ENCODE measurements at regions not wholly inside any gene's neighbourhood (a gene's known extent, or its start where the extent isn't known, plus 50 kb on each side); places are given as distances from the start of the nearest gene placed in this dataset.

DNA sequence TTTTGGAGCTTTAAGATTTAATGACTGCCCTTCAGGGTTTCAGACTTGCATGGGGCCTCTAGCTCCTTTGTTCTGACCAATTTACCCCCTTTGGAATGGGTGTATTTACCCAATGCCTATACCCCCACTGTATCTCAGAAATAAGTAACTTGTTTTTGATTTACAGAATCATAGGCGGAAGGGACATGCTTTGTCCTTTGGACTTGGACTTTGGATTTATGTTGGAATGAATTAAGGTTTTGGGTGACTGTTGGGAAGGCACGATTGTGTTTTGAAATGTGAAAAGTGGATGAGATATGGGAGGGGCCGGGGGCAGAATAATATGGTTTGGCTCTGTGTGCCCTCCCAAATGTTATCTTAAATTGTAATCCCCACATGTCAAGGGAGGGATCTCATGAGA is 1824.7 kb downstream of the PCDH7 start:
- Histone ChIP-seq H3K27me3 (ENCODE audit: control insufficient read depth, insufficient read depth, low read length) (no peaks in the 10 kb centered on the region), H3K4me3 (ENCODE audit: low read depth, low read length) (no peak overlapping the region), H3K4me1 (ENCODE audit: control insufficient read depth, insufficient read depth, low read length) (no peaks in the 10 kb centered on the region), H3K36me3 (ENCODE audit: control insufficient read depth, insufficient read depth, low read length) (no peaks in the 10 kb centered on the region), H3K9me3 (ENCODE audit: control insufficient read depth, insufficient read depth, low read length) (no peaks in the 10 kb centered on the region), H3K9ac (ENCODE audit: low read depth, low read length) (no peak overlapping the region)

DNA sequence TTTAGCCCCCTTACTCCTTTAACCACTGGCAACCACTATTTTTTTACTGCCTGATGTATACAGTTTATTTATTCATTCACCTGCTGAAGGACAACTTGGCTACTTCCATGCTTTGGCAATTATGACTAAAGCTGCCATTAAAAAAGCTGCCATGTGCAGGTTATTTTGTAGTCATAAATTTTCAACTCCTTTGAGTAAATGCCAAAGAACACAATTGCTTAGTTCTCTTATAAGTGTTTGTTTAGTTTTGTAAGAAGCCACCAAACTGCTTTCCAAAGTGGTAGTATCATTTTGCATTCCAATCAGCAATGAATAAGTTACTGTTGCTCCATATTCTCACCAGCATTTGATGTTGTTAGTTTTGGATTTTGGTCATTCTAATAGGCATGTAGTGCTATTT is 1831.8 kb downstream of the PCDH7 start:
- no peaks in the 10 kb centered on the region for H3K27me3 ChIP-seq (ENCODE audit: control insufficient read depth, insufficient read depth, low read length)
- H3K9me3 ChIP-seq (ENCODE audit: control insufficient read depth, insufficient read depth, low read length), result no peaks in the 10 kb centered on the region
- H3K4me1 ChIP-seq (ENCODE audit: control insufficient read depth, insufficient read depth, low read length), result no peaks in the 10 kb centered on the region
- no peaks in the 10 kb centered on the region for H3K36me3 ChIP-seq (ENCODE audit: control insufficient read depth, insufficient read depth, low read length)
- no peak overlapping the region for H3K9ac ChIP-seq (ENCODE audit: low read depth, low read length)
- H3K4me3 ChIP-seq (ENCODE audit: low read depth, low read length), result no peak overlapping the region

DNA sequence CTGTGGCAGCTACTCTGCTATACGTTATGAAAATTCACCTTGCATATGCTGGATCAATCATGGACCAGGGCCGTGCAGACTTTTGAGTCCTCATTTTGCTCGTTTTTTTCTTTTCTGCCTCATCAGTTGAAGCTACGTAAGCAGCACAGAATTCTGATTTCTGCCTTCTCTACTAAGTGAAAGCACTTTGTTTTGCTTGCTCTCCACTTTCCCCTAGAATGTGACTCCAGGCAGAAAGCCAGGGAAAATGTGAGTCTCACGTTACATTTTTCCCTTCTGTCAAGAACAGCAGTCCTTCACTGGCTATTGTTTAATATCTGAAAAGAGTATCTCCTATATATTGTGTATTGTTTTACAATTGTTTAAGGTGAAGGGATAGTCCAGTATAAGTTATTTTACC is 1840.1 kb downstream of the PCDH7 start:
- Histone ChIP-seq H3K4me3 (ENCODE audit: low read depth, low read length) (no peak overlapping the region), H3K4me1 (ENCODE audit: control insufficient read depth, insufficient read depth, low read length) (no peaks in the 10 kb centered on the region), H3K9me3 (ENCODE audit: control insufficient read depth, insufficient read depth, low read length) (no peaks in the 10 kb centered on the region), H3K27me3 (ENCODE audit: control insufficient read depth, insufficient read depth, low read length) (no peaks in the 10 kb centered on the region), H3K9ac (ENCODE audit: low read depth, low read length) (no peak overlapping the region), H3K36me3 (ENCODE audit: control insufficient read depth, insufficient read depth, low read length) (no peaks in the 10 kb centered on the region)

DNA sequence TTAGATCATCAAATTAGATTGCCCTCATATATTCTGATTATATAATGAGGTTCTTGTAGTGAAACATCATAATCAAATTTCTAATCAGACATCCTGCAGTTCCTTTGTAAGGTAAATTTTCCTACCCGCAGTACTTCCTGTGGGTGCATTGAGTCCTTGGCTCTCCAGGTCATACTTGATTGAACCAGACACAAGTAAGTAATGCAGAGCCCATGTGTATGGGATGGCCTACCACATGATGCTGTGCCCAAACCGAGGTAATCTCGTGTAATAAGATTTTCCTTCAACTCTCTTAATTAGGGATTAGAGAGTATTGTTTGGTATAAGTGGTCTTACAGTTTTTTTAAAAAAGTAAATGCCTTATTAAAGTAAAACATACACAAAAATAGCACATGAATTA is 1841.8 kb downstream of the PCDH7 start:
- no peaks in the 10 kb centered on the region for H3K9me3 ChIP-seq (ENCODE audit: control insufficient read depth, insufficient read depth, low read length)
- no peaks in the 10 kb centered on the region for H3K4me1 ChIP-seq (ENCODE audit: control insufficient read depth, insufficient read depth, low read length)
- H3K27me3 ChIP-seq (ENCODE audit: control insufficient read depth, insufficient read depth, low read length), result no peaks in the 10 kb centered on the region

GRCh38 chr4:32564626-32565025 is 1844.5 kb downstream of the PCDH7 start:
- Histone ChIP-seq H3K27me3 (ENCODE audit: control insufficient read depth, insufficient read depth, low read length) (no peaks in the 10 kb centered on the region), H3K9me3 (ENCODE audit: control insufficient read depth, insufficient read depth, low read length) (no peaks in the 10 kb centered on the region), H3K9ac (ENCODE audit: low read depth, low read length) (no peak overlapping the region), H3K4me3 (ENCODE audit: low read depth, low read length) (no peak overlapping the region), H3K4me1 (ENCODE audit: control insufficient read depth, insufficient read depth, low read length) (no peaks in the 10 kb centered on the region), H3K36me3 (ENCODE audit: control insufficient read depth, insufficient read depth, low read length) (no peaks in the 10 kb centered on the region)

More for the DNA sequence above, 1841.8 kb downstream of the PCDH7 start:
- Histone ChIP-seq H3K36me3 (ENCODE audit: control insufficient read depth, insufficient read depth, low read length) (no peaks in the 10 kb centered on the region), H3K4me3 (ENCODE audit: low read depth, low read length) (no peak overlapping the region), H3K9ac (ENCODE audit: low read depth, low read length) (no peak overlapping the region)

DNA sequence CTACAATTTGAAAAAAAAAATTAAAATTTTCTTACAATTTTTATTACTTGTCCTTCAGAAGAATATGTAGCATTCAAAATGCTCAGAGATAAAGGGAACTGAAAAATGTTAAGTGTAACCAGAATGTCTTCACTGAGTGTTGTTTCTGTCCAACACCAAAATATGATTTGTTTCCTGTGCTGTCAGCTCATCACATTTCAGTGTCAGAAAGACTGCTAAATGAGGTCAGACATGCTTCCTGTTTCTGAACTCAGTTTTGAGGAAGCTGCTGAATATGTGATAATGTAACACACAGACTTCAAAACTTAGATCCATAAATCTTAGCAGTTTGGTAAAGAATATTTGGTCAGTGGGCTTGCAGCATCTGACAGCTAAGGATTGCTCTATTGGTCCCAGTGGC is 1849.7 kb downstream of the PCDH7 start:
- no peaks in the 10 kb centered on the region for H3K9me3 ChIP-seq (ENCODE audit: control insufficient read depth, insufficient read depth, low read length)
- no peak overlapping the region for H3K4me3 ChIP-seq (ENCODE audit: low read depth, low read length)
- no peak overlapping the region for H3K9ac ChIP-seq (ENCODE audit: low read depth, low read length)
- no peaks in the 10 kb centered on the region for H3K4me1 ChIP-seq (ENCODE audit: control insufficient read depth, insufficient read depth, low read length)
- H3K36me3 ChIP-seq (ENCODE audit: control insufficient read depth, insufficient read depth, low read length), result no peaks in the 10 kb centered on the region
- H3K27me3 ChIP-seq (ENCODE audit: control insufficient read depth, insufficient read depth, low read length), result no peaks in the 10 kb centered on the region

DNA sequence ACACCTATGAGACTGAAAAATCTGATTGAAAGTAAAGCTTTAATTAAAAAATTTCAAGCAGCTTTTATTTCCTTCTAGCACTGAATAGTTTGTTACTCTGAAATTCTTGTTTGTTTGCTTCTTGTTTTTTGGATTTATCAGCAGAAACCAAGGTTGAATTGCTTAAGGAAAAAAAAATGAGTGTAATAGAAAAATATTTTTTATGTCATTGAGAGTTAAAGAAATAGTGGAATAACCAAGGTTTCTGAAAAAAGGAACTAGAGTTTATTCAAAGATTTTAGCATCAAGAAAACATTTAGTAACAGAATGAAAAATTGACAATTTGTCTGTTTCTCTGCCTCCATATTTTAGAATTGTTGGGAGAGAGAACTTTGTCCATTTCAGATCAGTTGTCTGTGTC is 1852.2 kb downstream of the PCDH7 start:
- no peaks in the 10 kb centered on the region for H3K27me3 ChIP-seq (ENCODE audit: control insufficient read depth, insufficient read depth, low read length)
- no peak overlapping the region for H3K9ac ChIP-seq (ENCODE audit: low read depth, low read length)
- H3K4me3 ChIP-seq (ENCODE audit: low read depth, low read length), result no peak overlapping the region
- no peaks in the 10 kb centered on the region for H3K4me1 ChIP-seq (ENCODE audit: control insufficient read depth, insufficient read depth, low read length)
- H3K36me3 ChIP-seq (ENCODE audit: control insufficient read depth, insufficient read depth, low read length), result no peaks in the 10 kb centered on the region
- no peaks in the 10 kb centered on the region for H3K9me3 ChIP-seq (ENCODE audit: control insufficient read depth, insufficient read depth, low read length)

GRCh38 chr4:32574803-32575202 is 1854.6 kb downstream of the PCDH7 start:
- Histone ChIP-seq H3K9me3 (ENCODE audit: control insufficient read depth, insufficient read depth, low read length) (no peaks in the 10 kb centered on the region), H3K4me1 (ENCODE audit: control insufficient read depth, insufficient read depth, low read length) (no peaks in the 10 kb centered on the region)

GRCh38 chr4:32589097-32589496 is 1868.9 kb downstream of the PCDH7 start:
- no peaks in the 10 kb centered on the region for H3K36me3 ChIP-seq (ENCODE audit: control insufficient read depth, insufficient read depth, low read length)
- H3K9me3 ChIP-seq (ENCODE audit: control insufficient read depth, insufficient read depth, low read length), result no peaks in the 10 kb centered on the region
- no peak overlapping the region for H3K9ac ChIP-seq (ENCODE audit: low read depth, low read length)
- H3K4me3 ChIP-seq (ENCODE audit: low read depth, low read length), result no peak overlapping the region
- no peaks in the 10 kb centered on the region for H3K4me1 ChIP-seq (ENCODE audit: control insufficient read depth, insufficient read depth, low read length)
- H3K27me3 ChIP-seq (ENCODE audit: control insufficient read depth, insufficient read depth, low read length), result no peaks in the 10 kb centered on the region

More at GRCh38 chr4:32574803-32575202, 1854.6 kb downstream of the PCDH7 start:
- no peak overlapping the region for H3K4me3 ChIP-seq (ENCODE audit: low read depth, low read length)
- no peaks in the 10 kb centered on the region for H3K36me3 ChIP-seq (ENCODE audit: control insufficient read depth, insufficient read depth, low read length)
- H3K9ac ChIP-seq (ENCODE audit: low read depth, low read length), result no peak overlapping the region
- H3K27me3 ChIP-seq (ENCODE audit: control insufficient read depth, insufficient read depth, low read length), result no peaks in the 10 kb centered on the region

GRCh38 chr4:32589853-32590252 is 1869.7 kb downstream of the PCDH7 start:
- H3K4me1 ChIP-seq (ENCODE audit: control insufficient read depth, insufficient read depth, low read length), result no peaks in the 10 kb centered on the region
- H3K4me3 ChIP-seq (ENCODE audit: low read depth, low read length), result no peak overlapping the region
- no peaks in the 10 kb centered on the region for H3K27me3 ChIP-seq (ENCODE audit: control insufficient read depth, insufficient read depth, low read length)
- no peak overlapping the region for H3K9ac ChIP-seq (ENCODE audit: low read depth, low read length)
- H3K9me3 ChIP-seq (ENCODE audit: control insufficient read depth, insufficient read depth, low read length), result no peaks in the 10 kb centered on the region
- H3K36me3 ChIP-seq (ENCODE audit: control insufficient read depth, insufficient read depth, low read length), result no peaks in the 10 kb centered on the region

DNA sequence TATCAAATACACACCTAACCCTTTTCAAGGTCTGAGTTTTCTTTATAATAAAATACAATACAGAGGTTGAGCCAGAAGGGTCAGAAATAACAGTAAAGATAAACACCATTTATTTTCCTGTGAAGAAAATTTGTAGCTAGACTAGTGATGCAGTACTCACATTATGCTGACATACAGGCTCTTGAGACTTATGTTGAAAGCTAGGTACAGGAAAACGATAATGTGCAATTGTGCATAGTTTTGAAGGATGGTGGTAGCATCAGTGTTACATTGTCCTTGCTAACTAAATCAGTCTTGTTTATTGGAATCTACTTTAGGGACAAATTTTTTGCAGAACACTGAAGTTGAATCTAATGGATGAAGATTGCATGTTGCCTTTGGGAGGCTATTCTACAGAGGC is 1877.2 kb downstream of the PCDH7 start:
- Histone ChIP-seq H3K36me3 (ENCODE audit: control insufficient read depth, insufficient read depth, low read length) (no peaks in the 10 kb centered on the region), H3K9ac (ENCODE audit: low read depth, low read length) (no peak overlapping the region), H3K4me1 (ENCODE audit: control insufficient read depth, insufficient read depth, low read length) (no peaks in the 10 kb centered on the region), H3K27me3 (ENCODE audit: control insufficient read depth, insufficient read depth, low read length) (no peaks in the 10 kb centered on the region), H3K4me3 (ENCODE audit: low read depth, low read length) (no peak overlapping the region), H3K9me3 (ENCODE audit: control insufficient read depth, insufficient read depth, low read length) (no peaks in the 10 kb centered on the region)

GRCh38 chr4:32601848-32602247 is 1881.7 kb downstream of the PCDH7 start:
- Histone ChIP-seq H3K9ac (ENCODE audit: low read depth, low read length) (no peak overlapping the region), H3K9me3 (ENCODE audit: control insufficient read depth, insufficient read depth, low read length) (no peaks in the 10 kb centered on the region)

DNA sequence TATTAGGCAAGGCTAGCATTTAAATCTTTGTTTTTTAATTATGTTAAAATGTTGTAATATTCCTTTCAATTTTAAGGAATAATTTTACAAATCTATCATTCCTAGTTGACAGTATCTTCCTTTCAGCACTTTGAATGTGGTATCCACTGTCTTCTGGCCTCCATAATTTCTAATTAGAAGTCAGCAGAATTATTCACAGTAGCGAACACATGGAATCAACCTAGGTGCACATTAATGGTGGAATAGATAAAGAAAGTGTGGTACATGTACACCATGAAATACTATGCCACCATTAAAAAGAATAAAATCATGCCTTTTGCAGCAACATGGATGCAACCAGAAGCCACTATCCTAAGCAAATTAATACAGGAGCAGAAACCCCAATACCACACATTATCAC is 1887.8 kb downstream of the PCDH7 start:
- Histone ChIP-seq H3K9ac (ENCODE audit: low read depth, low read length) (no peak overlapping the region), H3K9me3 (ENCODE audit: control insufficient read depth, insufficient read depth, low read length) (peaks cover 3% of the 10 kb centered on the region), H3K4me1 (ENCODE audit: control insufficient read depth, insufficient read depth, low read length) (no peaks in the 10 kb centered on the region), H3K36me3 (ENCODE audit: control insufficient read depth, insufficient read depth, low read length) (no peaks in the 10 kb centered on the region), H3K27me3 (ENCODE audit: control insufficient read depth, insufficient read depth, low read length) (no peaks in the 10 kb centered on the region), H3K4me3 (ENCODE audit: low read depth, low read length) (no peak overlapping the region)

More at GRCh38 chr4:32601848-32602247, 1881.7 kb downstream of the PCDH7 start:
- Histone ChIP-seq H3K36me3 (ENCODE audit: control insufficient read depth, insufficient read depth, low read length) (no peaks in the 10 kb centered on the region), H3K4me3 (ENCODE audit: low read depth, low read length) (no peak overlapping the region), H3K4me1 (ENCODE audit: control insufficient read depth, insufficient read depth, low read length) (no peaks in the 10 kb centered on the region), H3K27me3 (ENCODE audit: control insufficient read depth, insufficient read depth, low read length) (no peaks in the 10 kb centered on the region)
